DMS114 treated with DMSO at 0.1 percent for 48 hours (cell line): ENCODE measurements at regions not wholly inside any gene's neighbourhood (a gene's known extent, or its start where the extent isn't known, plus 50 kb on each side); places are given as distances from the start of the nearest gene placed in this dataset.

Experiments used
- DNase-seq: peaks from one replicate; lab custom pipeline; 2025; ENCODE audit not compliant: unreplicated experiment; lab: John Stamatoyannopoulos, UW

DNA sequence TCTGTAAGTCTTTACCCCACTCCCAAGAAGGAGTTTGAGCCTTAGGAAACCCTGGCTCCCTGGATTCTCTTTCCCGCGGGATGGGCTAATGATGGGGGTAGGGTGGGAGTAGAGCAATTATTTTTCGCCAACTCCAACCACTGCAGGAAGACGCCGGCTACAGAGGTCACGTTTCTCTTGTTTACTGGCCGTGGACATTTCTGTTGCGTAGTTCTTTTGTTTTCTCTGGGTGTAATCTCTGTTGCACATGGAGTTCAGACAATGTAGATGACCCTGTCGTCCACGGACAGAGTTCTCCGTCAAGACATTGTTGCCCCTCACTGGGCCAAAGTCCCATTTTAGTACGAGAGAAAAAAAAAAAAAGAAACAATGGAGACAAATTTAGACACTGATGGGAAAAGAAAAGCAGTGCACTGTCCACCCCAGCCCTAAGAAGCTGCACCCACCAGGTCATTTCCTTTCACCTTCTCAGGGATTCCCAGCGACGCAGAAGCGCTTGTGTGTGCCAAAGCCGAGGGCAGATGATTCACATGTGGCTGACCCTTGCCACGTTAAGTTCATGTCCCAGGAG is 133.9 kb upstream of the ARGLU1 start:
- DNase-seq = no peak

GRCh38 chr13:106700439-106700838 is 132.5 kb upstream of the ARGLU1 start:
- DNase-seq = no peak

- no peak for DNase-seq
These were observed 132.1 kb upstream of the ARGLU1 start for GRCh38 chr13:106700007-106700406.

DNA sequence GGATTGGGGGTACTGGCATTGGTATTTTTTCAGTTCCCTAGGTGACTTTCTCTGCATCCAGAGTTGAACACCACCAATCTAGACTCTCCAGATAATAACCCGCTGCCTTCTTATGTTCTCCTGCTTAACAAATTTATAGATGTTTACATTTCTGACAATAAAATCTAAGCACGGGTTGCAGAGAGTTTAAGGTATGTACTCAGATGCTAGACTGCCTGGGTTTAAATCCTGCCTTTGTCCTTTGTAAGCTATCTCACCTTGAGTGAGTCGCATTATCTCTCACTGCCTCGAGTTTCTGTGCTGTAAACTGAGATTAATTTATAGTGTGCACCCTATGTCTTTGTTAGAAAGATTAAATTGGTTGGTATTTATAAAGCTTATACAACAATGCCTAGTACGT is 131.4 kb upstream of the ARGLU1 start:
- no peak for DNase-seq

DNA sequence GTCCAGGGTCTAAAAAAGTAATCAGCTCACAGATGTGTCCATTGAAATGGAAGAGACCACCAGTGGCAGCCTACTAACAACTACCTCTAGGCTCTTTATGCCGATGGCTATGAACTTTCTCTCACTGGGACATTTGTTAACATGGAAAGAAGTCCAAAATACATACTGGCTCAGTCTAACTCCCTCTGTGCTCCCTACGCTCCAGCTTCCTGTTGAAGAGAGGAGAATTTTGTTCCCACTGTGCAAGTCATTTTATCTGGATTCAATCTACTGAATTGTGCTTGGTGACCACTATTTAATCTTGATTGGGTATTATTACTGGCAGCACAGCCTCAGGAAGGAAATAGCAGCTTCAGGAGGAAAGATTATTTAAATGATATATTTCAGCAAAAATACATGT is 128.8 kb upstream of the ARGLU1 start:
- no peak for DNase-seq

- DNase-seq = no peak
These were observed 128.2 kb upstream of the ARGLU1 start for GRCh38 chr13:106696140-106696539.

DNA sequence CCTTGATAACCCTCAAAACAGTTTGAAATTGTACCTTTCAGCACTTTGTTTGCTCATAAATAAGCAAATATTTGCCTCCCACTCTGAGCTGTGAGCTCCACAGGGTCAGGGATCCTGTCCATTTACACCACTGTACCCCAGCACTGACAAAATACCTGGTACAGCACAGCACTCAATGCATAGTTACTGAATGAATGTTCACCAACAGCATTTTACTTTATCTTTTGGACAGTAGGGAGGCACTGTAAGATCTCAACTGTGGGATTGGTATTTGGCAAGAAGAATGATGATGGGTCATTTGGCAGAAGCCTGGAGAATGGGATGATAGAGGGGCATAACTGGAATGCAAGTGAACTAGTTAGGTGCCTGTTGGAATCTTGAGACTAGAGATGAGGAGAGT is 127.2 kb upstream of the ARGLU1 start:
- no peak for DNase-seq

- no peak for DNase-seq
These were observed 123.9 kb upstream of the ARGLU1 start for GRCh38 chr13:106691861-106692260.

DNA sequence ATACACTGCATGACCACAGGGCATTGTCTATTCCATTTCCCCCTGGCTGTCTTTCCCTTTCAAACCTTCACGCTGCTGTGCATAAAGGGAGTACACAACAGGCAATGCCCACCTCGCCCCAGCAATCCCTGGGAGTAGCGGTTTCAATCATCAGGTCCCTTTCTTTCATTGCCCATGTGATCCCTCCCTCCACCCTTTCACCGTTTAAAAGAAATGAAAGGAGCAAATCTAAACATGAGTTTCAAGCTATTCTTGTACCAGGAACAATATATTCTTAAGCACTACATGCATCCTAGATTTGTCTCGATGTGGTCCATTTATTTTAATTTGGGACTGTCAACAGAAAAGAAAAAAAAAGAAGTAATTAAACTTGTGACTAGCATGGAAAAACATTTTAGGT is 123.4 kb upstream of the ARGLU1 start:
- no peak for DNase-seq

- DNase-seq = no peak
These were observed 122.8 kb upstream of the ARGLU1 start for GRCh38 chr13:106690779-106691178.

DNA sequence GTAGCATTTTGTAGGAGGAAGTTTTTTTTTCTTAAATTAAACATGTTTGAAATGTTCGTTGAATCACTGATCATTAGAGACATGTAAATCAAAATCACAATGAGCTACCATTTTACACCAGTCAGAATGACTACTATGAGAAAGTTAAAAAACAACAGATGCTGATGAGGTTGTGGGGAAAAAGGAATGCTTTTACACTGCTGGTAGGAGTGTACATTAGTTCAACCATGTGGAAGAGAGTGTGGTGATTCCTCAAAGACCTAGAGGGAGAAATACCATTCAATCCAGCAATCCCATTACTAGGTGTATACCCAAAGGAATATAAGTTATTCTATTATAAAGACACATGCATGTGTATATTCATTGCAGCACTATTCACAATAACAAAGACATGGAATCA is 122.0 kb upstream of the ARGLU1 start:
- DNase-seq = no peak

DNA sequence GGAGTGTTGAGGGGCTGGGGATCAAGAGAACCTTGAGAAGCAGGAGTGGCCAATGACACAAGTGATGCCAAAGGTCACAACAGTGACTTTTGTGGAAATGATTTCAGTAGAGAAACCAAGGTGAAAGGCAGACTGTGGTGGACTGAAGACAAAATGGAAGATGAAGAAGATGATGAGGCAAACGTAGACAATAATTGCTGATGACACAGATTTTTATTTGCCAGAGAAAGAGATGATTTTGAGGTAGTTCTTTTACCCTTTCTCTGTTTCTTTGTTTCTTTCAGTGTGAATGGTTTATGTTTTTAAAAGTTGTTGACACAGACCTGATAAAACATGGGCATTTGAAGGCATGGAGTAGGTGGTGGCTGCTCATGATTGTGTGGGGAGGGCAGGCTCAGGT is 121.0 kb upstream of the ARGLU1 start:
- no peak for DNase-seq

DNA sequence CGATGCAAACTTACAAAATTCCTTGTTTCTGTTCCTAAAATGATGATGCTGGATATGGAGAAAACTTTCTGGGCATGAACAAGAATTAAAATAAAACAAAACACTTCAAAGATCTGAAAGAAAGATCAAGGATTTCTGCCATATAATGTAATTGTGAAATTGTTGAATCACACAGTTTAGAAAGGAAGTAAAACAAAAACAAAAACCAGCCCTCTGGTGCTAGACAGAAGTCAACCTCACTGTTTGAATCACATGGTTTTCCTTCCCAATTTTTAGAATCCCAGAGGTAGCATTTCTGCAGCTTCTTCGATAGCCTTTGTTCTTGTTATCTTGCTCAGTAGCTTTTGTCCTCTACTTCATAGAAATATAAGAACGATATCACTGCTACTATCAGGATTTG is 118.2 kb upstream of the ARGLU1 start:
- no peak for DNase-seq

DNA sequence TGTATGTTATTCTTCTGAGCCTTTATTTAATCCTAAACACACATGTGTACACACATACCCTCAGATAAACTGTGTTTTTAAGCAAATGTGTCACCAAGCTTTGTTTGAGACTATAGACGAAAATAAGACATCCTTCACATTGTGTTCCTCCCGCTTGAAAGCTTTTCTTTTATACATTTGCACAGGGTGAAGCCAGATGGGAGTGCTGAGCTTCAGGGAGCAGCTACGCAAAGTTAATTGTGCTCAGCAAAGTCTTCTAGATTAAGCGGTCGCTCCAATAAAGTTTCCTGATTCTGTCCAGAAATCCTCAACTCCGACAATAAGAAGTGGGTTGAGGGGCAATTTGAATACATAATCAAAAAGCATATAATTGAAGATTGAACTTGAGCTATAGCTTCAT is 117.2 kb upstream of the ARGLU1 start:
- no peak for DNase-seq

DNA sequence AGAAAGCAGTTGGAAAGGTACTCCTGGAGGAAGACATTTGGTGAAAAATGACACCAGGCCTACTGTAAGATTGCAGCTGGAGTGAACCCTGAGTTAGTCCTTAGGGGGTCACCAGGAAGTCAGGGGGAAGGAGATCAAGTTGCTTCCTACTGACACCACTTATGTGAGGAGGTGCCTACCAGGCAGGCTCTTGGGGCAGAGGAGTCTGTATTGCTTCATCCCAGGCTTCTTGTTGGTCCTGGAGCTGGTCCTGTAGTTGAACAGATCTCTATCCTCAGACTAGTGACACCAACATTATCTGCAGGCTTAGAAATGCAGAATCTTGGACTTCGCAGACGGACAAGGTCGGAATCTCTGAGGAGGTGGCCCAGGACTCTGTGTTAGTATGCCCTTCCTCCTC is 116.0 kb upstream of the ARGLU1 start:
- no peak for DNase-seq

- DNase-seq = no peak
These were observed 115.2 kb upstream of the ARGLU1 start for GRCh38 chr13:106683179-106683578.

DNA sequence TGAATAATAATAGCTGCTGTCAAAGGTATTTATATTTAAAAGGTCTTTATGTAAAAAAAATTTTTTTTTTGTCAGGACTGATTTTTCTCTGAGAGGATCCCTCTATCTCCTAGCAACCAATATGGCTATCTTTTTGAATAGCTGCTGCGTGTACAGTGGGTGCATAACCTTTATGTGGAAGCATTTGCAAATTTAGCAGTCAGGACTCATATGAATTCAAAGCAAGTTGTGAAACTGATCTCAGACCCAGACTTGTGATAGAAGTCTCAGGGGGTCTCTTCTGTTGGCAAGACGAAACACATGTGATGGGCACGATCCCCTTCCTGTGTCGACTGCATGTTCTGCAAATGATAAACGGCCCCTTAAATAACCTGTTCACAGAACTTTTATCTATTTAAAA is 114.1 kb upstream of the ARGLU1 start:
- DNase-seq = no peak

DNA sequence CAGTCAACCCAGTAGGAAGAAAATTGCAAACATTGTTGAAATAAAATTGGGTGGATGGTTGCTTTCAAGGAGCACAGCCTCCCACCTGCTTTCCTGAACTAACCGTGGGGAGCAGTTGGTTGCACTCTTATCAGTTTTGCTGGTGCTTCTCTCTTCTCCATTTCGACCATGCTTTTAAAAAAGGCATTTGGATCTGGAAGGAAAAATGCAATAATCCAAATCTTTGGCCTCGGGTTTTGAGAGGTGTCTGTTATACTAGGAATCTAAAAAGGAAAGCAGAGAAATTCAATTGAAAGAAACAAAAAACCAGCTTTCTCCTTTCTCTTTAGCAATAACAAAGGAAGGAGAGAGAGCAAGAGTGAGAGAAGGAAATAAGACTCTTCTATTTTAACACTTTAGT is 113.6 kb upstream of the ARGLU1 start:
- no peak for DNase-seq

- no peak for DNase-seq
These were observed 113.0 kb upstream of the ARGLU1 start for GRCh38 chr13:106680796-106681472.

DNA sequence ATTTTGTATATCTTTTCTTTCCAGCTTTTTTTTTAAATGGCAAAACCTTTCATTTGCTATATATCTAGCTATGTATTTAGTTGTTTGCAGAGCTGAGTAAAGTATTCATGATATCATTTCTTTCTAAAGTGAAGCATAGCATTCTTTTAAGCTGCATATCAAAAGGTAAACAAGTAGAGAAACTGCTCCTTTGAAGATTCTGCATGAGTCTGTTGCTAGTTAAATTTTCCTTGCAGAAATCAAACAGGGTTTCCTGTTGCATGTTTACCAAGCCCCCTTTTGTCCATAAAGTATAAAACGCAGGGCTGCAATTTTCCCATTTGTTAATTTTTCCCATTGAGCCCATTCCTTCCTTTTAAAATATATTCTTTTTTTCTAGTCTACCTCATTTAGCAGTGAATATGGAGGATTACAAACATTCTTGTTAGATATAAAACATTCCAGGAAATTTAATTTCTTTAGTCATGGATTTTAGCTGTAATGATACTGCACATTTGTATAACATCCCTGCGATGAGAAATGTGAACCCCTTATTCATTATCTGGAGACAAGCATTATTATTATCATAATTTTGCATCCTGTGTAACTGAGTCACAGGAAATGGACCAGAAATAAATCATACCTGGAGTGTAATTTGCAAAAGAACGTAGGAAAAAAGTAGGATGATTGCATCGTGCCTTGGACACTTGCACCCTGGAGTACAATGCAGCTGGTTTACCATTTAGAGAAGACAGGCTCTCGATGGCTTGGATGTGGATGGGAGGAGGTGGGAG is 110.9 kb upstream of the ARGLU1 start:
- no peak for DNase-seq

DNA sequence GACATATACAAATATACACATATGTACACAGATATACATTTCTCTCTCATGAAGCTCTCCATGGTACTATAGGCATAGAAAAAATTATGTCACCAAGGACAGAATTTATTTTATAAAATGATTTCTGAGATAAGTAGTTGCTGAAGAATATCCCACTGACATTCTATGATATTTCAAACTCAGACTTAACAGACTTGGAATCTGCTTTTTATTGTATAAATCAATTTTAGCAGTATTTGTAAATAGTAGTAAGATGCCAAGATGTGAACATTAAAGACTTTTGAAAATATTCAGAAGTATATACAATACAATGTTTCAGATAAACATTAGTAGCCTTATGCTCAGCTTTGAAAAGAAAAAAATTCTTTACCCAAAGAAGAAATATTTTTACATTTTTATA is 107.4 kb upstream of the ARGLU1 start:
- DNase-seq = no peak
